ENCODE measurements at regions not wholly inside any gene's neighbourhood (a gene's known extent, or its start where the extent isn't known, plus 50 kb on each side); places are given as distances from the start of the nearest gene placed in this dataset.

- no peak for DNase-seq
- Mint-ChIP-seq H3K4me1 (ENCODE audit: low read depth, unreplicated experiment) (no peaks in the 10 kb centered on the region), H3K36me3 (ENCODE audit: insufficient read depth, unreplicated experiment) (no peaks in the 10 kb centered on the region), H3K9me3 (ENCODE audit: unreplicated experiment) (no peaks in the 10 kb centered on the region), H3K4me3 (ENCODE audit: unreplicated experiment) (no peak overlapping the region), H3K27me3 (ENCODE audit: insufficient read depth, unreplicated experiment) (no peaks in the 10 kb centered on the region), H3K27ac (ENCODE audit: unreplicated experiment) (no peak overlapping the region)
- Histone ChIP-seq H3K4me1 (no peaks in the 10 kb centered on the region), H3K36me3 (ENCODE audit: control insufficient read depth, insufficient read depth, low read length) (no peaks in the 10 kb centered on the region), H3K9me3 (no peaks in the 10 kb centered on the region), H3K4me3 (ENCODE audit: low read depth, low read length) (no peak overlapping the region), H3K27me3 (replicated peaks; ENCODE audit: control insufficient read depth, insufficient read depth, low read length) (no peaks in the 10 kb centered on the region)
- POLR2A ChIA-PET = no interaction called here
- BruUV-seq (replicated peaks) = no TSS peak
- CTCF ChIA-PET = no interaction called here
- TF ChIP-seq, protein P1, sequence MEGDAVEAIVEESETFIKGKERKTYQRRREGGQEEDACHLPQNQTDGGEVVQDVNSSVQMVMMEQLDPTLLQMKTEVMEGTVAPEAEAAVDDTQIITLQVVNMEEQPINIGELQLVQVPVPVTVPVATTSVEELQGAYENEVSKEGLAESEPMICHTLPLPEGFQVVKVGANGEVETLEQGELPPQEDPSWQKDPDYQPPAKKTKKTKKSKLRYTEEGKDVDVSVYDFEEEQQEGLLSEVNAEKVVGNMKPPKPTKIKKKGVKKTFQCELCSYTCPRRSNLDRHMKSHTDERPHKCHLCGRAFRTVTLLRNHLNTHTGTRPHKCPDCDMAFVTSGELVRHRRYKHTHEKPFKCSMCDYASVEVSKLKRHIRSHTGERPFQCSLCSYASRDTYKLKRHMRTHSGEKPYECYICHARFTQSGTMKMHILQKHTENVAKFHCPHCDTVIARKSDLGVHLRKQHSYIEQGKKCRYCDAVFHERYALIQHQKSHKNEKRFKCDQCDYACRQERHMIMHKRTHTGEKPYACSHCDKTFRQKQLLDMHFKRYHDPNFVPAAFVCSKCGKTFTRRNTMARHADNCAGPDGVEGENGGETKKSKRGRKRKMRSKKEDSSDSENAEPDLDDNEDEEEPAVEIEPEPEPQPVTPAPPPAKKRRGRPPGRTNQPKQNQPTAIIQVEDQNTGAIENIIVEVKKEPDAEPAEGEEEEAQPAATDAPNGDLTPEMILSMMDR (IDR thresholded peaks at IDR 0.05; ENCODE audit: insufficient read depth in 1 of 2, low read depth in 1 of 2, low read length in 1 of 2, severe bottlenecking in 1 of 2, unreplicated experiment in 1 of 2) = no peak
- intact Hi-C loops (cut with micrococcal nuclease; ENCODE audit: unreplicated experiment) = no loop called here
Observed at GRCh38 chr13:34358811-34359513, 541.0 kb downstream of the RFC3 start.

DNA sequence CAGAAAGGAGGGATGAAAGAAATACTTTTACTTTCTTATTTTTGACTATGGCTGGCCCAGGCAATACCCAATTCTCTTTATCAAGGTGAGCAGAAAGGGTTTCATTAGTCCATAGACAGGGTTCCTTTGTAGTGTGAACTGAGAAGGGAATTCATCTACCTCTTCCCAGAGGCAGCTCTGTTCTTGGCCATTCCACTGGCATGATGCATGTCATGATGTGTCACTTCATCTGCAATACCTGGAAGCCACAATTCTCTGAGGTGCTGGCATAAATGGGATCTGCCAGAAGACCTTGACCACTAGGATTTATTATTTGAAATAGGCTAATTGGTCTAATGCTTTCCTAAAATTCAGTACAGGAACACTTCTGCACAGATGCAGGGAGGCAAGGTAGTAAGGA lies 542.8 kb downstream of the RFC3 start:
- no peak for DNase-seq
- BruUV-seq (replicated peaks) = no TSS peak
- Mint-ChIP-seq H3K36me3 (ENCODE audit: insufficient read depth, unreplicated experiment) (no peaks in the 10 kb centered on the region), H3K27me3 (ENCODE audit: insufficient read depth, unreplicated experiment) (no peaks in the 10 kb centered on the region), H3K4me1 (ENCODE audit: low read depth, unreplicated experiment) (no peaks in the 10 kb centered on the region), H3K27ac (ENCODE audit: unreplicated experiment) (no peak overlapping the region), H3K9me3 (ENCODE audit: unreplicated experiment) (no peaks in the 10 kb centered on the region), H3K4me3 (ENCODE audit: unreplicated experiment) (no peak overlapping the region)
- TF ChIP-seq, protein P1 (IDR thresholded peaks at IDR 0.05; ENCODE audit: insufficient read depth in 1 of 2, low read depth in 1 of 2, low read length in 1 of 2, severe bottlenecking in 1 of 2, unreplicated experiment in 1 of 2) = no peak
- intact Hi-C loops (cut with micrococcal nuclease; ENCODE audit: unreplicated experiment) = no loop called here
- Histone ChIP-seq H3K4me3 (ENCODE audit: low read depth, low read length) (no peak overlapping the region), H3K27me3 (replicated peaks; ENCODE audit: control insufficient read depth, insufficient read depth, low read length) (no peaks in the 10 kb centered on the region), H3K36me3 (ENCODE audit: control insufficient read depth, insufficient read depth, low read length) (no peaks in the 10 kb centered on the region), H3K9me3 (no peaks in the 10 kb centered on the region), H3K4me1 (no peaks in the 10 kb centered on the region)
- ChIA-PET POLR2A (no interaction called here), CTCF (no interaction called here)

DNA sequence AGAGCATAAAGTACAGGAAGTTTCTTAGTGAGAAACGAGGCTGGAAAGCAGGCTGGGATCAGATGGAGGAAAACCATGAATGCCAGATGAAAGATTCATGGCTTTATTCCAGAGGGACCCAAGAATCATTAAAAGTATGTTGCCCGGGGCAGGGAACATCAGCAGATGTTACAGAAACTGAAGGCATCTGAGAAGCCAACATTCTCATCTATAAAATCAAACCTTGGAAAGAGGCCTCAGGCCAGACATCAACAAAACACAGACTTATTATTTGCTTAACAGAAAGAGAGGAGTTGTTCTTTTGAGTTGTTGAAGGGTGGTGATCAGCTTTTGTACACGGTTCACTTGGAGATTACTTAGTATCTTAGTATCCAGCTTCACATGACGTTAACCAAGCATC lies 543.6 kb downstream of the RFC3 start:
- BruUV-seq (replicated peaks) = no TSS peak
- intact Hi-C loops (cut with micrococcal nuclease; ENCODE audit: unreplicated experiment) = no loop called here
- TF ChIP-seq, protein P1 (IDR thresholded peaks at IDR 0.05; ENCODE audit: insufficient read depth in 1 of 2, low read depth in 1 of 2, low read length in 1 of 2, severe bottlenecking in 1 of 2, unreplicated experiment in 1 of 2) = no peak
- no peak overlapping the region for H3K4me3 ChIP-seq (ENCODE audit: low read depth, low read length)
- no peak for DNase-seq
- H3K4me3 Mint-ChIP-seq (ENCODE audit: unreplicated experiment) = no peak overlapping the region
- peaks cover 3% of the 10 kb centered on the region; the same call in 1 of the 2 replicates for H3K9me3 ChIP-seq
- CTCF ChIA-PET = no interaction called here
- H3K4me1 Mint-ChIP-seq (ENCODE audit: low read depth, unreplicated experiment) = no peaks in the 10 kb centered on the region
- no peaks in the 10 kb centered on the region for H3K9me3 Mint-ChIP-seq (ENCODE audit: unreplicated experiment)
- H3K4me1 ChIP-seq = no peaks in the 10 kb centered on the region
- no peaks in the 10 kb centered on the region for H3K27me3 ChIP-seq (replicated peaks; ENCODE audit: control insufficient read depth, insufficient read depth, low read length)
- H3K27me3 Mint-ChIP-seq (ENCODE audit: insufficient read depth, unreplicated experiment) = no peaks in the 10 kb centered on the region
- no peaks in the 10 kb centered on the region for H3K36me3 Mint-ChIP-seq (ENCODE audit: insufficient read depth, unreplicated experiment)
- POLR2A ChIA-PET = no interaction called here
- no peaks in the 10 kb centered on the region for H3K36me3 ChIP-seq (ENCODE audit: control insufficient read depth, insufficient read depth, low read length)
- no peak overlapping the region for H3K27ac Mint-ChIP-seq (ENCODE audit: unreplicated experiment)

All from Caco-2 (cell line).